Brain microvascular endothelial cell (primary cell): ENCODE measurements at regions not wholly inside any gene's neighbourhood (a gene's known extent, or its start where the extent isn't known, plus 50 kb on each side); places are given as distances from the start of the nearest gene placed in this dataset.

Experiments
- DNase-seq: peaks from one replicate; pipeline ENCODE4 v3.0.0-alpha.2; 2020
- H3K27ac ChIP-seq: fragments of 250-450 bp; sonication (Bioruptor Pico); 2 replicates; pipeline ENCODE4 v1.5.1; 2020; ENCODE audit warnings: mild to moderate bottlenecking, moderate library complexity
- H3K27me3 ChIP-seq: fragments of 250-450 bp; sonication (Bioruptor Pico); replicated peaks from 2 replicates; pipeline ENCODE4 v1.5.1; 2020; ENCODE audit warnings: mild to moderate bottlenecking
- H3K36me3 ChIP-seq: fragments of 250-450 bp; sonication (Bioruptor Pico); replicated peaks from 2 replicates; pipeline ENCODE4 v1.5.1; 2020; ENCODE audit warnings: mild to moderate bottlenecking
- H3K4me3 ChIP-seq: 2 replicates; pipeline ENCODE4 v1.5.1; 2011; ENCODE audit warnings: low read depth, mild to moderate bottlenecking, control low read depth, low read length, moderate library complexity
- in situ Hi-C: cut with HindIII; loops from 2 replicates; pipeline ENCODE4 v1.10.0; 2017; ENCODE audit warnings: low sequenced_read_pairs, low pct_ligation_motif_present
- TF ChIP-seq, protein P1 (sequence below): IDR thresholded peaks from 2 replicates; pipeline ENCODE4 v1.5.1; 2011; ENCODE audit warnings: low read depth, mild to moderate bottlenecking, moderate library complexity, low read length, control low read depth, inconsistent platforms; ENCODE audit errors: missing control alignments

- Histone ChIP-seq H3K4me3 (no peak overlapping the region), H3K27ac (no peak overlapping the region), H3K27me3 (no peaks in the 10 kb centered on the region), H3K36me3 (no peaks in the 10 kb centered on the region)
- TF ChIP-seq, protein P1, sequence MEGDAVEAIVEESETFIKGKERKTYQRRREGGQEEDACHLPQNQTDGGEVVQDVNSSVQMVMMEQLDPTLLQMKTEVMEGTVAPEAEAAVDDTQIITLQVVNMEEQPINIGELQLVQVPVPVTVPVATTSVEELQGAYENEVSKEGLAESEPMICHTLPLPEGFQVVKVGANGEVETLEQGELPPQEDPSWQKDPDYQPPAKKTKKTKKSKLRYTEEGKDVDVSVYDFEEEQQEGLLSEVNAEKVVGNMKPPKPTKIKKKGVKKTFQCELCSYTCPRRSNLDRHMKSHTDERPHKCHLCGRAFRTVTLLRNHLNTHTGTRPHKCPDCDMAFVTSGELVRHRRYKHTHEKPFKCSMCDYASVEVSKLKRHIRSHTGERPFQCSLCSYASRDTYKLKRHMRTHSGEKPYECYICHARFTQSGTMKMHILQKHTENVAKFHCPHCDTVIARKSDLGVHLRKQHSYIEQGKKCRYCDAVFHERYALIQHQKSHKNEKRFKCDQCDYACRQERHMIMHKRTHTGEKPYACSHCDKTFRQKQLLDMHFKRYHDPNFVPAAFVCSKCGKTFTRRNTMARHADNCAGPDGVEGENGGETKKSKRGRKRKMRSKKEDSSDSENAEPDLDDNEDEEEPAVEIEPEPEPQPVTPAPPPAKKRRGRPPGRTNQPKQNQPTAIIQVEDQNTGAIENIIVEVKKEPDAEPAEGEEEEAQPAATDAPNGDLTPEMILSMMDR: no peak
- in situ Hi-C loops: no loop called here
- DNase-seq: no peak
These were observed 778.9 kb upstream of the ZNF608 start for GRCh38 chr5:125525356-125525755.

GRCh38 chr5:125526966-125527365, 780.5 kb upstream of the ZNF608 start:
- DNase-seq: no peak
- TF ChIP-seq, protein P1: no peak
- in situ Hi-C loops: no loop called here
- H3K27ac ChIP-seq: no peak overlapping the region
- H3K36me3 ChIP-seq: no peaks in the 10 kb centered on the region
- no peaks in the 10 kb centered on the region for H3K27me3 ChIP-seq
- H3K4me3 ChIP-seq: no peak overlapping the region

DNA sequence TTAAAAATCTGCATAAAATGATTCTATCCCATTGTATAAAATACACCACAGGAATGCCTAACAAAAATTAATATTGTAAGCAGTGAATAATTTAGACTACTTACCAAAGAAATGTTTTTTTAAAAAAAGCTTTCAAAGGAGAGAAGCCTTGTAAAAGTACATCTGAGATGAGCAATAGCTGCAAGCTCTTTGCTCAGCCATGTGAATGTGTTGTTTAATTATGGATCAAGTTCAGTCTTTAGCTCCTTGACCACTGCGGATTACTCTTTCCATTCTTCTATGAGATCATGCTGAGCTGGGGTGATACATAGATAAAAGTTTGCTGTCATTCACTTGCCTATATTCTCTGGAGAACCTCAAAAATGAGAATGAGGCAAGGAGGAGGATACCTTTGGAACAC, 782.4 kb upstream of the ZNF608 start:
- in situ Hi-C loops: no loop called here
- no peak overlapping the region for H3K27ac ChIP-seq
- H3K27me3 ChIP-seq: no peaks in the 10 kb centered on the region
- no peaks in the 10 kb centered on the region for H3K36me3 ChIP-seq
- DNase-seq: no peak
- TF ChIP-seq, protein P1: no peak
- no peak overlapping the region for H3K4me3 ChIP-seq

DNA sequence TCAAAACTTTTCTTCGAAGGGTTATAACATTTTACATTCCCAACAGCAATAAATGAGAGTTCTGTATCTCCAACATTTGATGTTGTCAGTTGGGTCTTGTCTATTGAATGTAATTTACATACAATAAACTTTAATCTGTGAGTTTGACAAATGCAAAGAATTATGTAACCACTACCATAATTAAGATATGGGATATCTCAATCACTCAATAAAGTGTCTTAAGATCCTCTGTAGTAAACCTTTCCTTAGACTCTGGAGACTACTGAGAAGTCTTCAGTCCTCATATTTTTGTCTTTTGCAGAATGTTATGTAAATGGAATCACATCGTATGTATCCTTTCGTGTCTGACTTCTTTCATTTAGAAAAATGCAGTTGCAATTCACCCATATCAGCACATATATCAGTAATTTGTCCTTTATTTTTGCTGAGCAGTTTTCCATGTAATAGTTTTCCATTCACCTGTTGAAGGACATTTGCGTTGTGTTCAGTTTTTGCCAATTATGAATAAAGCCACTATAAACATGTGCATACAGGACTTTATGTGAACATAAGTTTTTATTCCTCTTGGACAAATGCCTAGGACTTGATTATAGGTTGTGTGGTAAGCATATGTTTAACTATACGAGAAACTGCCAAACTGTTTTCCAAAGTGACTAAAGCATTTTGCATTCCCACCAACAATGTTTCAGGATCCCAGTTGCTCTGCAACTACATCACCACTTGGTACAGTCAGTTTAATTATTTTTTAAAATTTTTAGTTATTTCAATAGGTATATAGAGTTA, 784.6 kb upstream of the ZNF608 start:
- in situ Hi-C loops: no loop called here
- Histone ChIP-seq H3K4me3 (no peak overlapping the region), H3K27ac (no peak overlapping the region), H3K27me3 (no peaks in the 10 kb centered on the region), H3K36me3 (no peaks in the 10 kb centered on the region)
- DNase-seq: no peak
- TF ChIP-seq, protein P1: no peak

DNA sequence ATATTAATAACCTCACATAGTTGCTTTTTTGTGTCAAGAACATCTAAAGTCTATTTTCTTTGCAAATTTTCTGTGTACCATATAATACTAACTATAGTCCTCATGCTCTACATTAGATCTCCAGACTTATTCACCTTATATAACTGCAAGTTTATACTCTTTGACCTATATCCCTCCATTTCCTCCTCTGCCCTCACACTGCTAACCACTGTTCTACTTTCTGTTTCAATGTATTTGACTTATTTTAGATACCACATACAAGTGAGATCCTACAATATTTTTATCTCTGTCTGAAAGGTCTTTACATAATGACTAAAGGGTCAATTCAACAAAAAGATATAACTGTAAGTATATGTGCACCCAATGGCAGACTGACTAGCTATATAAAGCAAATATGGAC, 789.7 kb upstream of the ZNF608 start:
- H3K4me3 ChIP-seq: no peak overlapping the region
- no peaks in the 10 kb centered on the region for H3K36me3 ChIP-seq
- H3K27ac ChIP-seq: no peak overlapping the region
- in situ Hi-C loops: no loop called here
- DNase-seq: no peak
- no peaks in the 10 kb centered on the region for H3K27me3 ChIP-seq
- TF ChIP-seq, protein P1: no peak

GRCh38 chr5:125536582-125536981, 790.1 kb upstream of the ZNF608 start:
- H3K4me3 ChIP-seq: no peak overlapping the region
- H3K27me3 ChIP-seq: no peaks in the 10 kb centered on the region
- no peak for DNase-seq
- in situ Hi-C loops: no loop called here
- no peak overlapping the region for H3K27ac ChIP-seq
- no peaks in the 10 kb centered on the region for H3K36me3 ChIP-seq
- TF ChIP-seq, protein P1: no peak
